OCI-LY3 (cell line): ENCODE measurements at regions not wholly inside any gene's neighbourhood (a gene's known extent, or its start where the extent isn't known, plus 50 kb on each side); places are given as distances from the start of the nearest gene placed in this dataset.

Experiments used
- EZH2phosphoT487 ChIP-seq: fragments of 200-600 bp; shearing (Covaris generic); IDR thresholded peaks from 2 replicates; pipeline ENCODE4 v1.6.1; 2018; ENCODE audit warnings: antibody characterized with exemption, mixed run types, low read depth
- TF ChIP-seq, protein P1 (sequence below): fragments of 200-600, 300-600 bp; sonication (generic); IDR thresholded peaks from 2 replicates; pipeline ENCODE4 v1.5.1; 2014; ENCODE audit warnings: antibody characterized with exemption, low read length, low read depth

DNA sequence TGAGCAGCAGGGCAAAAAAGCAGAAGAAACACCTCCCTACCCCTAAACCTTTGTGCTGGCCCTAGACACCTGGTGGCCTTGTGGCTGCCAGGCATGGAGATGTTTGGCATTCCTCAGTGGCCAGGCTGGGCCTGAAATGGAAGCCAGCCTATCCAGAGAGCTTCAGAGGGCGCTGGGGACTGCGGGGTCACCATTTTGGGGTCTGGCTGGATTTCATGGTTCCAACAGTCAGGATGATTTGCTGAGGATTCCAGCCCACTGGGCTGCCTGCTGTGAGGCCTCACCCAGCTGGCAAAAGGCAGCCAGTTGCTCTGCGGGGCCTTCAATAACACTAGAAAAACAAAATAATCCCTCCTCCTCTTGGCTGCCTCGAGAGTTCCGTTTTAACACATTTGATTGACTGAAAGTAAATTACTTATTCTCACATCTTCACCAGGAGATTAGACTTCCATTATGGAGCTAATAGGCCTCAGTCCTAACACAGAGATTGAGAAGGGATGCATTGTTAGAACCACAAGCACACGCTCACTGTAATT, 154.1 kb downstream of the EN1 start:
- TF ChIP-seq, protein P1, sequence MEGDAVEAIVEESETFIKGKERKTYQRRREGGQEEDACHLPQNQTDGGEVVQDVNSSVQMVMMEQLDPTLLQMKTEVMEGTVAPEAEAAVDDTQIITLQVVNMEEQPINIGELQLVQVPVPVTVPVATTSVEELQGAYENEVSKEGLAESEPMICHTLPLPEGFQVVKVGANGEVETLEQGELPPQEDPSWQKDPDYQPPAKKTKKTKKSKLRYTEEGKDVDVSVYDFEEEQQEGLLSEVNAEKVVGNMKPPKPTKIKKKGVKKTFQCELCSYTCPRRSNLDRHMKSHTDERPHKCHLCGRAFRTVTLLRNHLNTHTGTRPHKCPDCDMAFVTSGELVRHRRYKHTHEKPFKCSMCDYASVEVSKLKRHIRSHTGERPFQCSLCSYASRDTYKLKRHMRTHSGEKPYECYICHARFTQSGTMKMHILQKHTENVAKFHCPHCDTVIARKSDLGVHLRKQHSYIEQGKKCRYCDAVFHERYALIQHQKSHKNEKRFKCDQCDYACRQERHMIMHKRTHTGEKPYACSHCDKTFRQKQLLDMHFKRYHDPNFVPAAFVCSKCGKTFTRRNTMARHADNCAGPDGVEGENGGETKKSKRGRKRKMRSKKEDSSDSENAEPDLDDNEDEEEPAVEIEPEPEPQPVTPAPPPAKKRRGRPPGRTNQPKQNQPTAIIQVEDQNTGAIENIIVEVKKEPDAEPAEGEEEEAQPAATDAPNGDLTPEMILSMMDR = no peak
- TF ChIP-seq EZH2phosphoT487 = no peak
